ENCODE measurements at regions not wholly inside any gene's neighbourhood (a gene's known extent, or its start where the extent isn't known, plus 50 kb on each side); places are given as distances from the start of the nearest gene placed in this dataset.
"Not testable (repeated sequence)": the region's sequence is repeated elsewhere in the genome, so short reads cannot be mapped to it uniquely, and the experiment has no call there.

DNA sequence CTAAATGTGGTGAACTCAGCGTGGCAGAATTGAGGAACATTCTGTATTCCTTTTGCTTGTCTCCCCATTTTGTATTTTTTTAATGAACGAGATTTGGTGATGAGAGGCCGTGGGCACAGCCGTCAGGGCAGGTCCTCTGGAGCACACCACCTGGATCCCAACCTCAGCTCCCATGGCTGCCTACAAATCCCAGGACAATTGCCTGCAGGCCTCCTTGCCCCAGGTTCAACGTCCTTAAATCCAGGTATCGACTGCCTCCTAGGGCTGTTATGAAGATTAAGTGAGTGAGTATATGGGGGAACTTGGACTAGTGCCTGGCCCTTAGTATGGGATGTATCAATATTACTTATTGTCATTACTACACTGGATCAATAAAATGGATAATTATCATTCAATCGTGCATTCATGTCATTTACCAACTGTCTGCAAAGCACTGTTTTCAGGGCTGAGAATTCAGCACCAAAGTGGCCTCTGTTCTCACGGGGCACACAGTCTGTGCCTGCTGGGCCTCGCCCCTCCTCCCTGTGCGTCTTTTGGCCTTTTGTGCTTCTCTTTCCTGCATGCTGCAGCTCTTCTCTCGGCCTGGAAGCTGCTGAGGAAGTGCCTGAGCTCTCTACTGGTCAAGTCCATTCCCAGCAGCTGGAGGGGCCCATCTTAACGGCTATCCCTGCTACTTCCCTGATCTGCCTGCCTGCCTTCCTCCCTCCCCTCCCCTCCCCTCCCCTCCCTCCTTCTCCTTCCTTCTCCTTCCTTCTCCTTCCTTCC, 1343.7 kb downstream of the BRD1 start:
- intact Hi-C loops (cut with DNase I), result no loop called here
- peak; percentile 36 for DNase-seq (ENCODE audit: low spot score)

- intact Hi-C loops (cut with DNase I), result no loop called here
Observed at GRCh38 chr22:48482771-48483170, 1344.9 kb downstream of the BRD1 start.

GRCh38 chr22:48482198-48482597, 1345.5 kb downstream of the BRD1 start:
- intact Hi-C loops (cut with DNase I), result not testable (repeated sequence)

More at GRCh38 chr22:48482771-48483170, 1344.9 kb downstream of the BRD1 start:
- no peak for DNase-seq (ENCODE audit: low spot score)

GRCh38 chr22:48481748-48482147, 1345.9 kb downstream of the BRD1 start:
- intact Hi-C loops (cut with DNase I), result no loop called here
- no peak for DNase-seq (ENCODE audit: low spot score)

More at GRCh38 chr22:48482198-48482597, 1345.5 kb downstream of the BRD1 start:
- DNase-seq (ENCODE audit: low spot score), result peak; percentile 58

GRCh38 chr22:48478529-48479265, 1349.0 kb downstream of the BRD1 start:
- peak; percentile 67 for DNase-seq (ENCODE audit: low spot score)
- intact Hi-C loops (cut with DNase I), result no loop called here

- DNase-seq (ENCODE audit: low spot score), result no peak
- intact Hi-C loops (cut with DNase I), result no loop called here
Observed at GRCh38 chr22:48478124-48478523, 1349.5 kb downstream of the BRD1 start.

DNA sequence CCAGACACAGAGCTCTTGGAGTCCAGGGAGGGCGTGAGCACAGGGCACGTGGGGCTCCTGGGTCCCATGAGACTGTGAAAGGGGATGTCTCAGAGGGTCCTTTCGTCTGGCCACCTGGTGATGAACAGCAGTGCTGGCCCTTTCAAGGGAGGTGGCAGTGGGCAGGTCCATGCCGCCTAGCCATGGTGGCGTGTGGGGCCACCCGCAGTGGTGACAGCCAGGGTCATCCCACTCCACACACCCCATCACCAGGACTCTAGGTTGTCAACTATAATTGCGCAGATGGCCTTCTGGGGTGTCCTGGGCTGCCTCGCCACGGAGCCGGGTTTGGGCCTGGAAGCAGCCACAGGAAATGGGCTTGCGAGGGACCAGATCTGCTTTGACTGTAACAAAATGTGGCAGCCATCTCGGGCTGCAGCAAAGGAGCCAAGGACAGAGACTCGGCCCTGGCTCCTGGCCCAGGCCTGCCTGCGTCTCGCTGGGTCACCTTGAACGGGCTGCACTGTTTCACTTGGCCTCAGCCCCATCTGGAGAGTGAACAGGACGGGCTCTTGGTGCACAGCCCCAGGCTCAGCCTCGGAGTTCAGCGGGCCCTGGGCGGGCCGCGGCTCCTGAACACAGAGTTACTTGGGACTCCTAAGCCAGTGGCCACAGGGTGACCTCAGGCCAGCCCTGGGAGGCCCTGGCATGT, 1350.5 kb downstream of the BRD1 start:
- intact Hi-C loops (cut with DNase I), result no loop called here
- DNase-seq (ENCODE audit: low spot score), result no peak

DNA sequence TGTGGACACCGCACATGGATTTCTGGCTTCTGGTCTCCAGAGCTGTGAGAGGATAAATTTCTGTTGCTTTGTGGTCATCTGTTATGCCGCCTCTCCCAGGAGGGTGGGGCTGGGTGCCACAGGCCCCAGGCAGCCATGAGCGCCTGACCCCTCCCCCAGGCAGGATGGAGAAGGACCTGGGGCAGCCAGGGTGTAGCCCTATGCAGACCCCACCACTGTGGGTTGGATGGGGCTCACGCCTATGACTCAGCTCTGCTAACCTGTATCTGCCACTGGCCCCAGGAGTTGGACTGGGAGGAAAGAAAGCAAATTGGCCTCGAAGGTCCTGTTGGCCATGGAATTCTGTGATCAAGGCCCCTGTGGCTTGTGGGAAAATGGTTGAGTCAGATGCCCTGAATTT, 1351.1 kb downstream of the BRD1 start:
- intact Hi-C loops (cut with DNase I), result no loop called here
- no peak for DNase-seq (ENCODE audit: low spot score)

GRCh38 chr22:48475661-48476345, 1351.9 kb downstream of the BRD1 start:
- intact Hi-C loops (cut with DNase I), result no loop called here
- DNase-seq (ENCODE audit: low spot score), result no peak

DNA sequence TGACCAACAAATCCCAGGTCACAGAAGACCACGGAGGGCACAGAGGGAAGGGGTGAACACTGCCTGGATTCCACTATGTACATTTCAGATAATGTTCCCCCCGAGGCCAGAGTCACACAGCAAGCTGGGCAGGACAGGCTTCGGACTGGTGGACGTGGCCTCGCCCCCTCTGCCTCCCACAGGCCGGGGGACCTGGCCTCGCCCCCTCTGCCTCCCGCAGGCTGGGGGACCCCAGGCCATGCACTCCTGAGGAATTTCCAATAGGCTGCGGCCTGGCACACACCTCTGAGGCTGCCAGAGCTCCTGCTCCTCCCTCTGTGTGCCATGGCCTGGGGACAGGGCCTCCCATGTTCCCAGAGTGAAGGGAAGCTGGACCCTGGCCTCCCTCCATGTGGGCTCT, 1352.8 kb downstream of the BRD1 start:
- intact Hi-C loops (cut with DNase I), result no loop called here
- no peak for DNase-seq (ENCODE audit: low spot score)

DNA sequence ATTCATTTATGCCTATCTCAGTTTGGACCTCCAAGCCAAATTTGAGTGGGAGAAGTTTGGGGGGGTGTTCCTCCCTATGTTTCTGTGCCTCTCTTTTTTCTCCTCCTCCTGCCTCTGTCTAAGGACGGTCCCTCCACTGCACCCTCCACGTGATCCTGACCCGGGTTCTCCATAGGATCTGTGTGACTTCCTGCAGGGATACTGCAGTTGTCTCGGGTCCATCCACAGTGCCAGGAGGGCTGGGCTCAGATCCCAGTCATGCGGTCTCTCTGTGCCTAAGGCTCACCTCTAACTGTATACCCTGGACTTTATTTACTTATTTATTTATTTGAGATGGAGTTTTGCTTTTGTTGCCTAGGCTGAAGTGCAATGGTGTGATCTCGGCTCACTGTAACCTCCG, 1354.5 kb downstream of the BRD1 start:
- intact Hi-C loops (cut with DNase I), result no loop called here
- no peak for DNase-seq (ENCODE audit: low spot score)

DNA sequence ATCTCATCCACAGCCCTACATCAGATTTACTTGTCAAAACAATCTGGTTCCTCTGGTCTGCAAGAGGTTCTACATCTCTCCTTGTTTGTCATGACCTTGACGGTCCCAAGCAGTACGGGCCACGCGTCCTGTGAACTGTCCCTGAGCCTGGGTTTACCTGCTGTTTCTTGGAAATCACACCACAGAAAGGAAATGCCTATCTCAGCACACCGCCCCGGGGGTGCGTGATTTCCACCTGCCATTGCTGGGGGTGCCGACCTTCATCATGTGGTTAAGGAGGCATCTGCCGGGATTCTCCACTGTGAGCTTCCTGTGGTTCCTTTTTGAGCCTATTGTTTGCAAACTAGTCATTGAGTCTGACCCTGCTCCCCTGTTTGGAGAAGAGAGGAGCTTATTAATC, 1363.4 kb downstream of the BRD1 start:
- intact Hi-C loops (cut with DNase I), result no loop called here
- peak; percentile 14 for DNase-seq (ENCODE audit: low spot score)

- peak; percentile 74 for DNase-seq (ENCODE audit: low spot score)
- intact Hi-C loops (cut with DNase I), result no loop called here
Observed at GRCh38 chr22:48459859-48460823, 1367.5 kb downstream of the BRD1 start.

GRCh38 chr22:48459259-48459658, 1368.4 kb downstream of the BRD1 start:
- intact Hi-C loops (cut with DNase I), result no loop called here
- DNase-seq (ENCODE audit: low spot score), result peak; percentile 16

- no peak for DNase-seq (ENCODE audit: low spot score)
- intact Hi-C loops (cut with DNase I), result no loop called here
Observed at GRCh38 chr22:48456449-48456848, 1371.2 kb downstream of the BRD1 start.

GRCh38 chr22:48453751-48454485, 1373.8 kb downstream of the BRD1 start:
- DNase-seq (ENCODE audit: low spot score), result peak; percentile 41
- intact Hi-C loops (cut with DNase I), result no loop called here

DNA sequence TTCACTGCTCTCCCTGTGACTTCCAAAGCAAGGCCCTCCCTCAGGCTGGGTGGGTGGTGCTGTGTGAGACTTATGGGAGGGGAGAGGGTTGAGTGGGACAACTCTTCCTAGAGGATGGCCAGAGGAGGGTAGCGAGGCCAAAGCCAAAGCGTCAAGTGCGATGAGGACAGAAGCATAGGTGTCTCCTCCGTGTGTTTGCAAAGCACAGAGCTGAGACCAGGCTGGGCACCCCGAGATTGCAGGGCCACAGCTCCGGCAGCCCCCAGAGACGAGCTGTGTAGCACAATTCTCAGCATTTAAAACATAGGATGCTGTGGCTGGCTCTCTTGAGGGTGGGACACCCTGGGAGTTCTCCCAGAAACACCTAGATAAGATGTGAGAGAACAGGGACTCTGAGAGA, 1374.5 kb downstream of the BRD1 start:
- DNase-seq (ENCODE audit: low spot score), result peak; percentile 74
- intact Hi-C loops (cut with DNase I), result no loop called here

- peak; percentile 70 for DNase-seq (ENCODE audit: low spot score)
- intact Hi-C loops (cut with DNase I), result no loop called here
Observed at GRCh38 chr22:48452766-48453165, 1374.9 kb downstream of the BRD1 start.
